ENCODE measurements at regions not wholly inside any gene's neighbourhood (a gene's known extent, or its start where the extent isn't known, plus 50 kb on each side); places are given as distances from the start of the nearest gene placed in this dataset.

- no TSS peak for BruUV-seq (replicated peaks)
- no peaks in the 10 kb centered on the region for H3K27me3 ChIP-seq (ENCODE audit: control insufficient read depth, insufficient read depth, low read length)
- no peak overlapping the region for H3K27ac ChIP-seq (ENCODE audit: low read length)
- DNase-seq (ENCODE audit: low read depth, low spot score) (no peak), ATAC-seq (no peak)
- H3K36me3 ChIP-seq (ENCODE audit: control insufficient read depth, insufficient read depth, low read length) = no peaks in the 10 kb centered on the region
- CTCF ChIA-PET = no interaction called here
- no peak overlapping the region for H3K4me3 ChIP-seq (ENCODE audit: low read depth in 2 of 2, low read length in 2 of 2)
- H3K4me1 ChIP-seq (ENCODE audit: control insufficient read depth, insufficient read depth, low read length) = no peaks in the 10 kb centered on the region
- in situ Hi-C loops (cut with HindIII; ENCODE audit: low pct_unique_long_range_greater_than_20kb, low sequenced_read_pairs) (no loop called here), intact Hi-C loops (cut with micrococcal nuclease; ENCODE audit: unreplicated experiment) (no loop called here)
- TF ChIP-seq REST (IDR thresholded peaks at IDR 0.05; ENCODE audit: insufficient read depth in 1 of 2, low read depth in 2 of 2, low read length in 1 of 2) = no peak
- TF ChIP-seq CTCF (IDR thresholded peaks at IDR 0.05) = no peak
- no peak for TF ChIP-seq POLR2AphosphoS5 (IDR thresholded peaks at IDR 0.05; ENCODE audit: low read depth, low read length)
- TF ChIP-seq SIN3A (IDR thresholded peaks at IDR 0.05; ENCODE audit: borderline replicate concordance, insufficient read depth, low read depth, low read length) = no peak
- TF ChIP-seq TCF7L2 (IDR thresholded peaks at IDR 0.05; ENCODE audit: low read depth, low read length) = no peak
- POLR2A ChIA-PET = no interaction called here
- H3K9me3 ChIP-seq (ENCODE audit: control insufficient read depth, insufficient read depth, low read depth, low read length) = no peaks in the 10 kb centered on the region
These were observed 1342.7 kb upstream of the TENM4 start for GRCh38 chr11:80783561-80783960.

- TF ChIP-seq TCF7L2 (IDR thresholded peaks at IDR 0.05; ENCODE audit: low read depth, low read length) (no peak), CTCF (IDR thresholded peaks at IDR 0.05) (no peak), REST (IDR thresholded peaks at IDR 0.05; ENCODE audit: insufficient read depth in 1 of 2, low read depth in 2 of 2, low read length in 1 of 2) (no peak)
- Histone ChIP-seq H3K36me3 (ENCODE audit: control insufficient read depth, insufficient read depth, low read length) (no peaks in the 10 kb centered on the region), H3K4me3 (ENCODE audit: low read depth in 2 of 2, low read length in 2 of 2) (no peak overlapping the region), H3K27me3 (ENCODE audit: control insufficient read depth, insufficient read depth, low read length) (no peaks in the 10 kb centered on the region), H3K4me1 (ENCODE audit: control insufficient read depth, insufficient read depth, low read length) (no peaks in the 10 kb centered on the region), H3K9me3 (ENCODE audit: control insufficient read depth, insufficient read depth, low read depth, low read length) (no peaks in the 10 kb centered on the region), H3K27ac (ENCODE audit: low read length) (no peak overlapping the region)
- ChIA-PET POLR2A (no interaction called here), CTCF (no interaction called here)
- in situ Hi-C loops (cut with HindIII; ENCODE audit: low pct_unique_long_range_greater_than_20kb, low sequenced_read_pairs) (no loop called here), intact Hi-C loops (cut with micrococcal nuclease; ENCODE audit: unreplicated experiment) (no loop called here)
- BruUV-seq (replicated peaks) = no TSS peak
- ATAC-seq (no peak), DNase-seq (ENCODE audit: low read depth, low spot score) (no peak)
These were observed 1341.5 kb upstream of the TENM4 start for GRCh38 chr11:80782135-80782885.

All from Panc1 (cell line).